ENCODE measurements at regions not wholly inside any gene's neighbourhood (a gene's known extent, or its start where the extent isn't known, plus 50 kb on each side); places are given as distances from the start of the nearest gene placed in this dataset.

- DNase-seq (ENCODE audit: low read depth in 4 of 4, low spot score in 3 of 4) = no peak
Measured at GRCh38 chr12:107339487-107339886, 246.1 kb upstream of the CRY1 start.

DNA sequence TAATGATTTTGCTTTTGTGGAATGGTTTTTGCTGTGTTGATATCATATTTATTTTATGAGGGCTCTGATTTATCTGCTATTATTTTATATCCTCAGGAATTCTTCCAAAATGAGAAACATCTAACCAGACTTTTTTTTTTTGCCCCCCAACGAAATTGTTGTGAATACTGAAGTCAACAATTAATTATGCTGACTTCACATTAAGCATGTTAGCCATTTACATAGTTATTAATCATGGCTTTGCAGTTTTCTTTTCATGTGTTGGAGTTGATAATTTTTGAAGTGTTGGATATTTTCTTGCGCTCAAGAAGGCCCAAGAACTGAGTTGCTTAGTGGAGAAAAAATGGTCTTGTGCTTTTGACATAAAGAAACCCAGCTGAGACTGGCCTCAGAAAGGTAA, 246.6 kb upstream of the CRY1 start:
- DNase-seq (ENCODE audit: low read depth in 4 of 4, low spot score in 3 of 4) = no peak

DNA sequence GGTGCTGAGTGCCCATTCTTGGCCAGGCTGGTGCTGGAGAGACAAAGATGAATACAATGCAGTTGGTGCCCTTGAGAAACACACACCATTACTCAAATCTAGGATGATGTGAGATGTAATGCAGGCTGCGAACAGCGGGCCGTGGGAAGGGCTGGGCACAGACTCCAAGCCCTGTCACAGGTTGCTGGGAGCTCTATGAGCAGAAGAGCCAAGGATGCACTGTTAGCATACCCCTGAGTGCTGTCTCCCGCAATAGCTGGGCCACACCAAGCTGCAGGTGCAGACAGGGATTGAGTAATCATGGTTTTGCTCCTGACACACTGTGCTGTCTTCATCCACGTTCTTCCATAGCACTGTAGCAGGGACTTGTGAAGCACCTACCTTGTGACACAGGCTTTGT, 247.5 kb upstream of the CRY1 start:
- DNase-seq (ENCODE audit: low read depth in 4 of 4, low spot score in 3 of 4) = no peak

- no peak for DNase-seq (ENCODE audit: low read depth in 4 of 4, low spot score in 3 of 4)
Measured at GRCh38 chr12:107344035-107344808, 250.9 kb upstream of the CRY1 start.

GRCh38 chr12:107347261-107347660, 253.9 kb upstream of the CRY1 start:
- DNase-seq (ENCODE audit: low read depth in 4 of 4, low spot score in 3 of 4) = no peak

DNA sequence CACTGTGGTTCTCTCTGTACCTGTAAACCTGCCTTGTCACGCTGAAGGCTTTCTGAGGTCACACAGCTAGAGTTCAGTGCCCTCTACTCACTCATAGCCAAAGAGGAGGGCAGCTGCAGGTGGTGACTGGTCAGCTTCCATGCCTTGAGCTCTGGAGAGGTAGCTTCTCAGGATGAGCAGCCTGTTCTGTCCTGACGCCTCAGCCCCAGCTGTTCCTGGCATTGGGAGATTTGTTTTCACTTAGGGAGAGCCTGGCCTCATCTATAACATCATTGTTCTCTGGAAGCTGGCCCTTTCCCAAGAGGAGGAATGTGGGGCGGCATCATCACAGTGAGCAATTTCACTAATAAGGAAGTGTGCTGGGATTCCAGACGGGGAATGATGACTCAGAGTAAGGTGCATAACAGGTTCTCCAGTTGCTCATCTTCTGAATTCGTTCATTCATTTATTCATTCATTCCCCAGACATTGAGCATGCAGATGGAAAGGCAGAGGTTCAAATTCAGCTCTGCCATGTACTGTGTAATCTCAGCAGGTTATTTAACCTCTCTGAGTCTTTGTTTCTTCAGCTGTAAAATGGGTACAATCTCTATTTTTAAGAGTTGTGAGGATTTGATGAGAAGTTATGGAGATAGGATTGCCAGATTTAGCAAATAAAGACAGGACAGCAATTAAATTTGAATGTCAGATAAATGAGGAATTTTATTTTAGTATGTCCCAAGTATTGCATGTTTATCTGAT, 255.8 kb upstream of the CRY1 start:
- no peak for DNase-seq (ENCODE audit: low read depth in 4 of 4, low spot score in 3 of 4)

- DNase-seq (ENCODE audit: low read depth in 4 of 4, low spot score in 3 of 4) = no peak
Measured at GRCh38 chr12:107349839-107350238, 256.5 kb upstream of the CRY1 start.

GRCh38 chr12:107351109-107351508, 257.8 kb upstream of the CRY1 start:
- no peak for DNase-seq (ENCODE audit: low read depth in 4 of 4, low spot score in 3 of 4)

GRCh38 chr12:107351713-107352112, 258.4 kb upstream of the CRY1 start:
- no peak for DNase-seq (ENCODE audit: low read depth in 4 of 4, low spot score in 3 of 4)

GRCh38 chr12:107352347-107353081, 259.2 kb upstream of the CRY1 start:
- DNase-seq (ENCODE audit: low read depth in 4 of 4, low spot score in 3 of 4) = no peak

- DNase-seq (ENCODE audit: low read depth in 4 of 4, low spot score in 3 of 4) = no peak
Measured at GRCh38 chr12:107353312-107353711, 260.0 kb upstream of the CRY1 start.

DNA sequence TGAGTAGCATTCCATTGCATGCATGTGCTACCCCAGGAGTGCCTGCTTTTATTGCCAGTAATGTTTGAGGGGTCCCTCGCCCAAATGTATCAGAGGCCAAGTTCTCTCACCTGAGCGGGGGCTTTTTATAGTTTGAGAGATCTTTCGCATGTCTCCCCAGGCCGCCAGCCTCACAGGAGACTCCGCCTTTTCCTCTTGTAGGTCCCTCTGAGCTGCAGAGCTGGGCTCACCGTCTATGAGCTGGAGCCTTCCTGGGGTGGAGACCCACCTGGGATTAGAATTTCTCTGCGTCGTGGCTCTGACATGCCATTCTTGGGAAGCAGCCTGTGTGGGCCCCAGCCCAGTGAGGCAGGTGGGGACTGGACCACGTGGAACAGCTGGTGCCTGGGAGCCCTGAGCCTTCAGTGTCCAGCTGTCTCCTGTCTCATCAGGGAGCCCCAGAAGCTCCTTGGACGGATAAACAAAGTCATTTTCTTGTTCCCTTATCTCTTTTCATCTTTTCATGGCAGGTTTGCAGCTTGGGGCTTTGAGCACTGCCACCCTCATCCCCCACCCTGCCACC, 261.7 kb upstream of the CRY1 start:
- DNase-seq (ENCODE audit: low read depth in 4 of 4, low spot score in 3 of 4) = no peak

- DNase-seq (ENCODE audit: low read depth in 4 of 4, low spot score in 3 of 4) = no peak
Measured at GRCh38 chr12:107355612-107356011, 262.3 kb upstream of the CRY1 start.

- no peak for DNase-seq (ENCODE audit: low read depth in 4 of 4, low spot score in 3 of 4)
Measured at GRCh38 chr12:107356266-107356936, 263.1 kb upstream of the CRY1 start.

GRCh38 chr12:107356937-107357295, 263.6 kb upstream of the CRY1 start:
- no peak for DNase-seq (ENCODE audit: low read depth in 4 of 4, low spot score in 3 of 4)

GRCh38 chr12:107359382-107359781, 266.0 kb upstream of the CRY1 start:
- no peak for DNase-seq (ENCODE audit: low read depth in 4 of 4, low spot score in 3 of 4)

DNA sequence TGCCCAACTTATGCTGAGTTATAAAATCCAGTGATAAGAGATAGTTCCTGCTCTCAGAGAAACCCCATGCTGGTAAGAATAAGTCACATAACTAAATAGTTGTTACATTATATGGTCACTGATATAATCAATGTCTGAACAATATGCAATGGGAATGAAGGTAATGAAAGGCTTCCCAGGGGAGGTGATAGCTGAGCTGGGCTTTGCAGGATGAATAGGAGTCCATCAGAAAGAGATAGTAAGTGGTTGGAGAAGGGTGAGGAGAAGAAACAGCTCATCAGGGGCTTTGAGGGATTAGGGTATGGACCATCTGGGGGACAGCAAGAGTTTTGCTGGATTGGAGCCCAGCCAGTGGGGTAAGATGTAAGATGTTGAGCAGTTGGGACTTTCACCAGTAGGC, 266.7 kb upstream of the CRY1 start:
- DNase-seq (ENCODE audit: low read depth in 4 of 4, low spot score in 3 of 4) = no peak

- no peak for DNase-seq (ENCODE audit: low read depth in 4 of 4, low spot score in 3 of 4)
Measured at GRCh38 chr12:107360482-107360881, 267.1 kb upstream of the CRY1 start.

GRCh38 chr12:107361970-107362369, 268.6 kb upstream of the CRY1 start:
- DNase-seq (ENCODE audit: low read depth in 4 of 4, low spot score in 3 of 4) = no peak

DNA sequence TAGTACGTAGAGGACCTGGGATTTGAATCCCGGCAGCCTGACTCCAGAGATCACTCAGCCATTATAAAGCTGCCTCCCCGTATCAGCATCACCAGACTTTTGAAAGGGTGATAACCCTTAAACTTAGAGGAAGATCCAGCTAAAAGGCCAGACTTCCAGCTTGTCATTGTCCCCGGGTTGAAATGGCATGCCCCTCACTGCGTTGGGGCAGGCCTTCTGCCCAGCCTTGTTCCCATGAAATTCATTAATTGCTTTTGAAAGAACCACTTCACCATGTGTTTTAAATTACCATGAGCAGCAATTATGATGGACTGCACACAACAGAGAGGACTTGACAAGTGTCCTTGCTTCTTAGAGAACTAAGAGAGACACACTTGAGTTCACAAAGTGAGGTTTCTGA, 269.6 kb upstream of the CRY1 start:
- no peak for DNase-seq (ENCODE audit: low read depth in 4 of 4, low spot score in 3 of 4)
